GM18870 (cell line): ENCODE measurements at regions not wholly inside any gene's neighbourhood (a gene's known extent, or its start where the extent isn't known, plus 50 kb on each side); places are given as distances from the start of the nearest gene placed in this dataset.
A peak's percentile ranks its signal among the peaks of the same experiment; 100 is the strongest.

Experiments used
- ATAC-seq: cut with Tn5 transposase; IDR thresholded peaks from one replicate; pipeline ENCODE4 v1.9.1; 2021; ENCODE audit warnings: moderate library complexity; ENCODE audit not compliant: unreplicated experiment

DNA sequence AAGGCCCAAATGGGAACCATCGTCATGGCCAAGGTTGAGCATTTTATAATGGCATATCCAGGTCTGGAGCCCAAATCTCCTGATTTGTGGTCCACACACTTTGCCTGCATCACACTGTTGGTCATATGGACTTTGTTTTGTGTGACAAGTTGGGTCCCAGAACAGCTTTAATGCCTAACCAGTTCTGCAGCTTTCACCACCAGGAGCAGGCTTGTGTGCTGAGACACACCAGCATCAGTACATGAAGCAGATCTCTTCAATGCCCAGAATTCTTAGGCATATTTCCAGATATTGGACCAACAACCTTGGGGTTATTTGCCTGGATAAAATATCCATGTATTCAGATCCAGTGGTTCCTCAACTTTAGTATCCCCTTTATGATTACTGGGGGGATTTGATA lies 371.3 kb downstream of the FBXW7 start:
- no peak for ATAC-seq

- ATAC-seq: no peak
These were observed 373.6 kb downstream of the FBXW7 start for GRCh38 chr4:152162331-152162697.

- ATAC-seq: no peak
These were observed 374.1 kb downstream of the FBXW7 start for GRCh38 chr4:152161676-152162330.

DNA sequence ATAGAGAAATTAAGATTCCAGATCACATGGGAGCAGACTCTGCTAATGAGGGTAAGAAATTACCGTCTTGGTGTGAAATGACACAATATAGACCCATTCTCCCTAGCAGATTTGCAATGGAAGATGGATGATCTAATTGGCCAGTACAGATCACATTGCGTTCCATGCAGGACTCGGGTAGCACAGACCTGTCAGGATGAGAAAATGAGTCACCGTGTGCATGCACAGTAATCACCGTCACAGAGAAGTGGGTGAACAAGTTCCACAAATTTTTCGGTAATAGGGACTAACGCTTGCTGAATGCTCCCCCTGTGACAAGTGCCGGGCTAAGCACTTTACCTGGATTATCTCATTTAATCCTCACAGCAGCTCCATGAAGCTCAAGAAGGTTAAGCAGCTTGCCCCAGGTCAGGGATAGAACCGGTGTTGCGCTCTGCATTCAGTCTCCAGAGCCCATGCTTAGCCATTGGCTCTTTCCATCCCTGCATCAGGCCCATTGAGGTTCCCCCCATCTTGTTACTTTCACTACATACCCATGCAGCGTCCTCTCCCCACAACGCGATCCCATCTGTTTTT lies 375.6 kb downstream of the FBXW7 start:
- no peak for ATAC-seq

GRCh38 chr4:152159773-152160172 lies 376.1 kb downstream of the FBXW7 start:
- no peak for ATAC-seq

- ATAC-seq: peak; percentile 43
These were observed 377.7 kb downstream of the FBXW7 start for GRCh38 chr4:152158225-152158624.

DNA sequence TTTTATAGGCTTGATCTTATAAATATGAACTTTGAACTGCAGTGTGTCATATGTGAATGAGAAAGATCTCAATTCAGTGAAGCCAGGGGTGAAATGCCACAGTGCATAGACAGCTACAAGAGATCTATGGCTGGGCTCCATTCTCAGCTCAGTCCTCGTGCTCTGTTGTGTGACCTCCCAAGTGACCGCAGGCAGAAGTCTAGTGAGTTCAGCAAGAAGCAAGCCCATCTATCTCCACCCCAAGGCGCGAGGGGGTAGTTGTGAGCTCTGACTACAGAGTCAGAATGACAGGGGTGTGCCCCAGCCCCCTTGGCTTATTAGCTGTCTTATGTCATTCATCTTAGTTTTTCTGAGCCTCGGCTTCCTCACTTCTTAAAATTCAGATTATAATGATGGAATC lies 378.3 kb downstream of the FBXW7 start:
- no peak for ATAC-seq

DNA sequence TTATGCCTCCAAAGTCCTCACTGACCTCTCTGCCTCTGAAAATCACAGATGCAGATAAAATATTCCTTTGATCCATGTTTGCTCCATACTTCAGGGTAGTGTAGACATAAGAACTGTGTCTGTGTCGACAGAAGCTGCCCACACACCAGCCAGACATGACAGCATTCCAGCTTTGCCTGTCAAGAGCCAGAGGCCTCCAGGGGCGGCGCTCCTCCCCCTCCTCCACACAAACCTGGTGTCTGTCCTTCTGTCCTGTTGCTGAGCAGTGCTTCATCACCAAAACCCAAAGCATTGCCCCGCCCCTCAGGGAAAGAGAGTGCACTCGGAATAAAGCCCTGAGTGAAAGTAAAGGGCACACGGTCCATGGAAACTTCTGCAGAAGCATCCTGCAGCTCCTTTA lies 379.4 kb downstream of the FBXW7 start:
- no peak for ATAC-seq

DNA sequence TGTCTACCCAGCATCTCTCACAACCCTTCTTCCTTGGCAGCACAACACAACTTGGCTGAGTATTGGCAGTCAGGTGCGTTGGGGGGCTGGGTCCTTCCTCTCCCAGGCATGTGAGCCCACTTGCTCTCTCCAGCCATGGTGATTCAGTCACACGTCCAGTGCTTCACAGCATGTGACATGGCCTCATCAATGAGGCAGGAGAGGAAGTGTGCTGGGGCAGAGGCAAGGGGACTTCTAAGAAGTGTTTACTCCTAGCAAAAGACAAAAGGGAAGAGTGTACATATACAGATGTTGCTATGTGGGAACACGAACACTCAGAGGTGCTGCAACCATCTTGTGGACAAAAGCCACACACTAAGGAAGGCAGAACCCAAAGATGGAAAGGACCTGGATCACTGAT lies 380.8 kb downstream of the FBXW7 start:
- ATAC-seq: no peak

DNA sequence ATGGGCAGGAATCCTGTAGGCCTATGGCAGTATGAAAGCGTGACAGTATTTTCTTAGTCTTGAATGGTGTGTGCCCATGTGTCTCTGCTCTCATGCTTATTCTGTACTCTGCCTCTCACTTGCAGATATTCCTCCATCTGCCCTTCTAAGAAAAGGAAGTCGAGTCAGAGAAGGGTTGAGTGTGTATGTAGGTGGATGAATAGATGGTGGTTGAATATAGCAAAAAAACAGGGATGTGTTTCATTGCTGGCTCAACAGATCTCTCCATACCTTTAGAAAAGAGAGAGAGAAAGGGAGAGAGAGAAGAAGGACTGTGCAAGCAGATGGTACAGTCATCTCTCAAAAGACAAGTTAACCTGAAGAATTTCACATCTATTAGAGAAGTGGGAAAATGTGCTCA lies 381.5 kb downstream of the FBXW7 start:
- no peak for ATAC-seq

- no peak for ATAC-seq
These were observed 382.2 kb downstream of the FBXW7 start for GRCh38 chr4:152153476-152154270.

- ATAC-seq: no peak
These were observed 385.7 kb downstream of the FBXW7 start for GRCh38 chr4:152150214-152150613.

DNA sequence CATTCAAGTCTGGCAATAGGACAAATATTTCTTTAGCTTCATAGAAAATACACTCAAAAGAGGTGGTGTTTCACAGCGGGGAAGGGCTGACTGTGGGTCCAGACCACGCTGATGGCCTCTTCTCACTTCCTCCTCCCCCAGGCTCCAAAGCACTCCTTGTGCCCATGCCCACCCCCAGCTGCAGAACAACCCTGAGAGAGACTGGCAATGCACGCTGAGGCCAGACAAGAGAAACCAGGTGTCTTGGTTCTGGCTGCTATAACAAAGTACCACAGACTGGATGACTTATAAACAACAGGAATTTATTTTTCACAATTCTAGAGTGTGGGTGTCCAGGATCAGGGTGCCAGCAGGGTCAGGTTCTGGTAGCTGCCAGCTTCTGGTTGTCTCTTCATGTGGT lies 386.1 kb downstream of the FBXW7 start:
- no peak for ATAC-seq

GRCh38 chr4:152148057-152148456 lies 387.2 kb upstream of the GATB start:
- ATAC-seq: no peak

DNA sequence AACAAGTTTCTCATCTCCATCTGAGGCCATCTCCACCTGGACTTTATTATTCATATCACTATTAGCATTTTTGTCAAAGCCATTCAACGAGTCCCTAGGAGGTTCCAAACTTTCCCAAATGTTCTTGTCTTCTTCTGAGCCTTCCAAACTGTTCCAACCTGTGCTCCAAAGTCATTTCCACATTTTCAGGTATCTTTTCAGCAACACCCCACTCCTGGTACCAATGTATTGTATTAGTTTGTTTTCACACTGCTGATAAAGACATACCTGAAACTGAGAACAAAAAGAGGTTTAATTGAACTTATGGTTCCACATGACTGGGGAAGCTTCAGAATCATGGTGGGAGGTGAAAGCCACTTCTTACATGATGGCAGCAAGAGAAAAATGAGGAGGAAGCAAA lies 385.4 kb upstream of the GATB start:
- no peak for ATAC-seq

- ATAC-seq: no peak
These were observed 383.0 kb upstream of the GATB start for GRCh38 chr4:152143806-152144205.

GRCh38 chr4:152138451-152138850 lies 377.6 kb upstream of the GATB start:
- ATAC-seq: no peak

DNA sequence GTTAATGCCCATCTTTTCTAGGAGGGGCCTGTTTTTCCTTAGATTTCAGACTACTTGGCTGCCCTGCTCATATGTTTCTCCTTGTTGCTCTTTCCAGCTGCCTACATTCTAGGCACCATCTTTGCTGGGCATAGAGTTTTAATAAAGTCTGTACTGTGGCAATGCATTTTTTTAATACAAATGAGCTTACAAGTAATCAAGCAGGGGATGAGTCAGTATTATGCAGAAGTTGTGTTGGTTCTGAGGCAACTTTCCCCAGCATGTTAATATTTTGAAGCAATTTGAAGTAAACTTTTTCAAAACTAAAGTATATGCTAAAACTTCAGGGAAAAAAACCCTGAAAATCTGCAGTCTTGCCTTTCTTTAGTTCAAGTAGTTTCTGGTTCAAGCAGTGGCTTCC lies 372.0 kb upstream of the GATB start:
- no peak for ATAC-seq

GRCh38 chr4:152128356-152128755 lies 367.5 kb upstream of the GATB start:
- ATAC-seq: no peak

DNA sequence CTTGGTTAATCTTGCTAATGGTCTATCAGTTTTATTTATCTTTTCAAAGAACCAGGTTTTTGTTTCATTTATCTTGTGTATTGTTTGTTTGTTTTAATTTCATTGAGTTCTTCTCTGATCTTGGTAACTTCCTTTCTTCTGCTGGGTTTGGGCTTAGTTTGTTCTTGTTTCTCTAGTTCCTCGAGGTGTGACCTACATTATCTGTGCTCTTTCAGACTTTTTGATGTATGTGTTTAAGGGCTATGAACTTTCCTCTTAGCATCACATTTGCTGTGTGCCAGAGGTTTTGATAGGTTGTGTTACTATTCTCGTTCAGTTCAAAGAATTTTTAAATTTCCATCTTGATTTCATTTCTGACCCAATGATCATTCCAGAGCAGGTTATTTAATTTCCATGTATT lies 365.4 kb upstream of the GATB start:
- no peak for ATAC-seq

DNA sequence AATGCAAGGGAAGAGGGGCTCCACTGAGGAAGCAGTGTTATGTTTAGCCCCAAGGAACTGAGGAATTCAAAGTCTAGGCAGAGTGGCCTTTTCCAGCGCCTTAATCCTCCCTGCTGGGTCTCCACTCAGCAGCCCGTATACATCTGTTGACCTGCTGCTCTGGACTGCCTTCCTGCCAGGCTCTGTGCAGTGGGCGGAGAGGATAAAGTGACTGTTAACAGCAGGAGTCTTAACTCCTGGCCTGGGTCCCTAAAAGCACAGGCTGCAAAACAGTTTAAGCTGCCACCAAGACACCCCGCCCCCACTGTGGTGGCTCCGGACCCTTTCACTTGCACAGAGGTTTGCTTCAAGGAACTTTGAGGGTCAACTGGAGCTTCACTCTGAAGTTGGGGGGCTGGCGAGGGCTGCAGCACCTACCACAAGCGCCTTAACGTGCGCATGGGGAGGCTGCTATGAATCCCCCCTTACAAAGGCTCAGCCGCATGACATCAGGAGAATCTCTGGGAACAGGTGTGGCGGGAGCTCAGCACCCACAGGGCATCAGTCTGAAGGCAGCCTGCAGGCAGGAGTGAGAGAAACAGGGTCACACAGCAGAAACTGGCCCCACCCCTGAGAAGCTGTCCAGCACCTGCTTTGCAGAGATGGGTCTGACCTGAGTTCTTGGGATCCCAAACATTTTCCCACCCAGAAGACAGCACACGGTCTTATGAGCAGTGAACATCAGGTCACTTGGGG lies 358.2 kb upstream of the GATB start:
- ATAC-seq: no peak
